ENCODE measurements at regions not wholly inside any gene's neighbourhood (a gene's known extent, or its start where the extent isn't known, plus 50 kb on each side); places are given as distances from the start of the nearest gene placed in this dataset.

DNA sequence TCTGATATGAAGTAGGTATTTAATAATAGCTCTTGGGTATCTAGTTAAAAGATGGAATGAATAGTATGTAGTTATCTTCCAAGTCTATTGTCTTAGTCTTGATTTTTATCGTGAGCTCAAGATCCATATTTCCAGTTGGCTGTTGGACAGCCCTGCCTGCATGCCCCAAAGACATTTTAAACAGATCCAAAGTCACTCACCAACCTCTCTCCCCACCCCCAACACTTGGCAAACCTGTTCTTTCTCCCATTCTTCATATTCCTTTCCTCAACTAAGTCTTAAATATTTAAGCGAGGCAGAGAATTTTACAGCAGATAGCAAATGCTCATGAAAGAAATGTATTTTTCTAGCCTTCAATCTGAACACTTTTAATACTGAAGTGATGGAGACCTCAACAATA, 80.7 kb upstream of the PALS2 start:
- Histone ChIP-seq H3K4me3 (no peak overlapping the region), H3K36me3 (replicated peaks in 1 of 2; ENCODE audit: insufficient read depth in 1 of 2, low read depth in 2 of 2) (no peaks in the 10 kb centered on the region), H3K27me3 (no peaks in the 10 kb centered on the region), H3K9me3 (no peaks in the 10 kb centered on the region), H3K4me1 (no peaks in the 10 kb centered on the region), H3K27ac (no peak overlapping the region)
- DNase-seq (no peak), ATAC-seq (no peak)
- intact Hi-C loops (cut with DNase I), result no loop called here
- WGBS, 2 donors, result 59 to 76% methylated on average over 2 of the region's 2 CpGs
- TF ChIP-seq, protein P1, sequence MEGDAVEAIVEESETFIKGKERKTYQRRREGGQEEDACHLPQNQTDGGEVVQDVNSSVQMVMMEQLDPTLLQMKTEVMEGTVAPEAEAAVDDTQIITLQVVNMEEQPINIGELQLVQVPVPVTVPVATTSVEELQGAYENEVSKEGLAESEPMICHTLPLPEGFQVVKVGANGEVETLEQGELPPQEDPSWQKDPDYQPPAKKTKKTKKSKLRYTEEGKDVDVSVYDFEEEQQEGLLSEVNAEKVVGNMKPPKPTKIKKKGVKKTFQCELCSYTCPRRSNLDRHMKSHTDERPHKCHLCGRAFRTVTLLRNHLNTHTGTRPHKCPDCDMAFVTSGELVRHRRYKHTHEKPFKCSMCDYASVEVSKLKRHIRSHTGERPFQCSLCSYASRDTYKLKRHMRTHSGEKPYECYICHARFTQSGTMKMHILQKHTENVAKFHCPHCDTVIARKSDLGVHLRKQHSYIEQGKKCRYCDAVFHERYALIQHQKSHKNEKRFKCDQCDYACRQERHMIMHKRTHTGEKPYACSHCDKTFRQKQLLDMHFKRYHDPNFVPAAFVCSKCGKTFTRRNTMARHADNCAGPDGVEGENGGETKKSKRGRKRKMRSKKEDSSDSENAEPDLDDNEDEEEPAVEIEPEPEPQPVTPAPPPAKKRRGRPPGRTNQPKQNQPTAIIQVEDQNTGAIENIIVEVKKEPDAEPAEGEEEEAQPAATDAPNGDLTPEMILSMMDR (IDR thresholded peaks at IDR 0.05), result no peak
- no peak for TF ChIP-seq POLR2A (IDR thresholded peaks at IDR 0.05)

DNA sequence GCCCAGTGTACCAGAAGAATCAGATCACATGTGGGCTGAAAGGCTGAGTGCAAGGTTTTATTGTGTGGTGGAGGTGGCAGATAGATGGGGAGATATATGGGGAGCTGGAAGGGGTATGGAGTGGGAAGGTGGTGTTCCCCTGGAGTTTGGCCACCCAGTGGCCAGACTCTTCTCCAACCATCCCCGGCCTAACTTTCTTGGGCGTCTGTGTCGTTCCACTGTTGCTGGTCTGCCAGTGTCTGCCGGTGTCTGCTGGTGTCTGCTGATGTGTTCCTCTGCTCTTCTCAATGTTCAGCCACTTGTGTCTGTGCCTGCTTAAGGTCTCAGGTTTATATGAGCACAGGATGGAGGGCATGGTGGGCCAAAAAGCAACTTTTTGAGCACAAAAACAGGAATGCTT, 78.4 kb upstream of the PALS2 start:
- ATAC-seq (no peak), DNase-seq (no peak)
- Histone ChIP-seq H3K27me3 (no peaks in the 10 kb centered on the region), H3K4me1 (no peaks in the 10 kb centered on the region), H3K9me3 (no peaks in the 10 kb centered on the region), H3K27ac (no peak overlapping the region), H3K4me3 (no peak overlapping the region), H3K36me3 (replicated peaks in 1 of 2; ENCODE audit: insufficient read depth in 1 of 2, low read depth in 2 of 2) (no peaks in the 10 kb centered on the region)
- no peak for TF ChIP-seq POLR2A (IDR thresholded peaks at IDR 0.05)
- TF ChIP-seq, protein P1 (IDR thresholded peaks at IDR 0.05), result no peak
- intact Hi-C loops (cut with DNase I), result no loop called here
- 92 to 100% methylated on average over 1 to 4 of the region's 4 CpGs for WGBS, 2 donors

DNA sequence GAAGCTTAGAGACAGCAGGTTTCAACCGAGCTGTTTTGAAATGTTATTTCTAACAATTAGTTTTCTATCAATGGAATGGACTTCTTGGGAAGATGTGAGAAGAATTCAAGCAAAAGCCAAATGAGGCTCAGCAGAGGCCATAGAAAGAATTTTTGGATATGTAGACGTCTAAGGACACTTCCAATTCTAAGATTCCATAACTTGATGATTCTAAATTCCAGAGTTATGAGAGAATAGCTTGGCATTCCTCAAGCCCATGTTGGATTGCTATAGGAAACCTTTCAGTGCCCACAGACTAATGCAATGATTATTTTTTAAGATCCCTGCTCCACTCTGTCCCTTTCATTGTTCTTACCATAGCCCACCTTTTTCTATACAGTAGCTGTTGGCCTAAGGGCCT, 77.2 kb upstream of the PALS2 start:
- intact Hi-C loops (cut with DNase I), result no loop called here
- Histone ChIP-seq H3K4me3 (no peak overlapping the region), H3K4me1 (no peaks in the 10 kb centered on the region), H3K27ac (no peak overlapping the region), H3K27me3 (no peaks in the 10 kb centered on the region), H3K36me3 (replicated peaks in 1 of 2; ENCODE audit: insufficient read depth in 1 of 2, low read depth in 2 of 2) (no peaks in the 10 kb centered on the region), H3K9me3 (no peaks in the 10 kb centered on the region)
- 69 to 79% methylated on average over 2 of the region's 2 CpGs for WGBS, 2 donors
- ATAC-seq, result no peak
- DNase-seq, result no peak
- no peak for TF ChIP-seq POLR2A (IDR thresholded peaks at IDR 0.05)
- TF ChIP-seq, protein P1 (IDR thresholded peaks at IDR 0.05), result no peak

DNA sequence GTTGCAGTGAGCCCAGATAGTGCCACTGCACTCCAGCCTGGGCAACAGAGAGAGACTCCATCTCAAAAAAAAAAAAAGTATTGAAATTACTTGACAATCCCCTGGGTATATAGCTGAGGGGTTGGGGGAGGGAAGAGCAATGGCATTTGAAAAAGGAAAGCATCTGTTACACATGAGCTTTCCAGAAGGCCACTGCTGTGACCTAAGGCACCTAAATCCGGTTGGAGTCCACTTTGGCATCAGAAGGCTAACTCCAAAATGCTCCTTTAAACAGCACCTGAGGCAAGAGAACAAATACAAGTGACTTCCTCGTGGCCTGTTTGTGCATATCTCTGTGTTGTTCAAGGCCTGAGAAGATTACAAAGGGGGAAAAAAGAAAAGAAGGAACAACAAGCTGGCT, 74.8 kb upstream of the PALS2 start:
- Histone ChIP-seq H3K36me3 (replicated peaks in 1 of 2; ENCODE audit: insufficient read depth in 1 of 2, low read depth in 2 of 2) (no peaks in the 10 kb centered on the region), H3K27me3 (no peaks in the 10 kb centered on the region), H3K9me3 (no peaks in the 10 kb centered on the region), H3K27ac (no peak overlapping the region), H3K4me1 (no peaks in the 10 kb centered on the region), H3K4me3 (no peak overlapping the region)
- 44 to 46% methylated on average over 2 of the region's 2 CpGs for WGBS, 2 donors
- ATAC-seq (no peak), DNase-seq (no peak)
- intact Hi-C loops (cut with DNase I), result no loop called here
- TF ChIP-seq, protein P1 (IDR thresholded peaks at IDR 0.05), result no peak
- no peak for TF ChIP-seq POLR2A (IDR thresholded peaks at IDR 0.05)

DNA sequence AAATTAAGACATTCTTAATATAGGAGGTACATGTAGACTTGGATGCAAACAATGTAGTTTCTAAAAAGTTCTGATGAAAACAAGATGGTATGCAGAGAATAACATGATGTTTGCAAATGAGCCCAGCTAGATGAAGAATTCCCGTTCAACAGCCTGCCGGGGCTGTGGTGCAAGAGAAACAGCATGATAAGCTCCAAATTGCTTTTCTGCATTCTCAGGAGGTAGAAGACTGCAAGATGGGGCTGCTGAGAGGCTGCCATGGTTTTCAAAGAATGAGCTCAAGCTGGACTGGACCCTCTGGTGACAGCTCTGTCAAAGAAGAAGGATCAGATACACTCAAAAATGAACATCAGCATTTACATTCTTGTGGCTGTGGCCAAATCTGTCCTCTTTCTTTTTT, 73.4 kb upstream of the PALS2 start:
- no peaks in the 10 kb centered on the region for H3K36me3 ChIP-seq (replicated peaks in 1 of 2; ENCODE audit: insufficient read depth in 1 of 2, low read depth in 2 of 2)
- no peak overlapping the region for H3K27ac ChIP-seq
- TF ChIP-seq POLR2A (IDR thresholded peaks at IDR 0.05), result no peak
- TF ChIP-seq, protein P1 (IDR thresholded peaks at IDR 0.05), result no peak
- H3K4me3 ChIP-seq, result no peak overlapping the region
- 48 to 64% methylated on average over 2 of the region's 2 CpGs for WGBS, 2 donors
- DNase-seq (no peak), ATAC-seq (no peak)
- intact Hi-C loops (cut with DNase I), result no loop called here
- no peaks in the 10 kb centered on the region for H3K9me3 ChIP-seq
- H3K4me1 ChIP-seq, result no peaks in the 10 kb centered on the region
- H3K27me3 ChIP-seq, result no peaks in the 10 kb centered on the region
